GM19328 (cell line): ENCODE measurements at regions not wholly inside any gene's neighbourhood (a gene's known extent, or its start where the extent isn't known, plus 50 kb on each side); places are given as distances from the start of the nearest gene placed in this dataset.
"Not testable (repeated sequence)": the region's sequence is repeated elsewhere in the genome, so short reads cannot be mapped to it uniquely, and the experiment has no call there.

ENCODE experiments used
- ATAC-seq: cut with Tn5 transposase; IDR thresholded peaks from one replicate; pipeline ENCODE4 v1.9.1; 2021; ENCODE audit warnings: mild to moderate bottlenecking, moderate library complexity; ENCODE audit not compliant: unreplicated experiment

- ATAC-seq: no peak
These were observed 323.6 kb upstream of the PRR16 start for GRCh38 chr5:120140501-120140900.

GRCh38 chr5:120141076-120141475 lies 323.0 kb upstream of the PRR16 start:
- ATAC-seq: no peak

DNA sequence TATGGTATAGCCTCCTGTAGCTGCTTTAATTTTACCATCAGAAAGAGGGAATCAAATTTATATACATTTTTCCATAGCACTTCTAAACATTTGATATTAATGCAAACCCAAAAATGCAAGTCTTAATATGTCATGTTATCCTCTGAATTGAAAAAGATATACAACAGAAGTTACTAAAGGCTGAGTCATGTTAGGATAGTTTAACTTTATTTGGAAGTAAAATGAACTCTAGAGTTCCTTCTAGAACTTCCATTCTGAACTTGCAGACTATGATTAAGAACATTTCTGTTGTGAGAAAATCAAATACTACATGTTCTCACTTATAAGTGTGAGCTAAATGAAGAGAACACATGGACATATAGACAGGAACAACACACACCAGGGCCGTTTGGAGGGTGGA lies 317.3 kb upstream of the PRR16 start:
- no peak for ATAC-seq

GRCh38 chr5:120147911-120148310 lies 316.2 kb upstream of the PRR16 start:
- not testable (repeated sequence) for ATAC-seq

DNA sequence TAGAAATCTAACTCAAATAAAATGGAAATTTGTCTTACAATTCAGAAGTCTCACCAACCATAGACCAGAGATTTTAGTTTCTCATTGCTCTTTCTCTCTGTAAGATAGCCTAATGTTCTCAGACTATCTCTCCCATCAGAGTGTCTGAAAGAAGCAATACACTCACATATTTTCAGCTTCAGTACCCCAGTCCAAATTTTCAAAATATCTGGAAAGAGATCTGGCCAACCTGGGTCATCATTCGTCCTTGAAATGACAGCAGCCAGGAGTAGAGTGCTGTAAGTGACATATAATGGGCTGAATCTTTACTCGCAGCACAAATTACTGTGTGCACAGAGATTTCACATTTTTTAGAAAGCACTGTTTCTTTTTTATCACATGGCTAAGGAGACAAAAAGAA lies 313.3 kb upstream of the PRR16 start:
- no peak for ATAC-seq

DNA sequence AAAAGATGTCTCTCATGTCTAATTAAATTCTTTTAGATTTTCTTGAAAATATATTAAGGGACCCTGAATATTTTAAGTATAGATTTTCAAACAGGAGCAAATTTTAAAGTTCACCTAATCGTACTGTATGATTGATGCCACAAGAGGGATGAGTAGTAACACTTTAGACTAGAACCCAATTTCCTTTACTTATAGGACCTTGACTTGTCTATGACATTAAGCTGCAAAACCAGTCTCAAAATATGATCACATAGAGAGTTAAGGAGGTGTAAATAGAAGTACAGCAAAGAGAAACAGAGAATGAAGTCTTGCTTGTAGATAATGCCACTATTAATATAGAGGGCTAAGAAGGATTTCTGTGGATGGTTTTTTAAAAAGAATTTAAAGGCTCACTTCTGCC lies 312.9 kb upstream of the PRR16 start:
- ATAC-seq: no peak

- ATAC-seq: no peak
These were observed 312.3 kb upstream of the PRR16 start for GRCh38 chr5:120151825-120152224.

DNA sequence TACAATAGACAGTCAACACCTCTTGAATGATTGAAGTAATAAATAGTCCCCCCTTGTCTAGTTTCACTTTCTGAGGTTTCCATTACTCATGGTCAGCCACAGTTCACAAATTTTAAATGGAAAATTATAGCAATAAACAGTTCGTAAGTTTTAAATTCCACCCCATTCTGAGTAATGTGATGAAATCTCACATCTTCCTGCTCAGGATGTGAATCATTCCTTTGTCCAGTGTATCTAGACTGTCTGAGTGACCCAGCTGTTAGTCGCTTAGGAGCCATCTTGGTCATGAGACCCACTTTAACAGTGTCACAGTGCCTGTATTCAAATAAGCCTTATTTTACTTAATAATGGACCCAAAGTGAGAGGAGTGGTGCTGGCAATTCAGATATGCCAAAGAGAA lies 311.6 kb upstream of the PRR16 start:
- no peak for ATAC-seq

DNA sequence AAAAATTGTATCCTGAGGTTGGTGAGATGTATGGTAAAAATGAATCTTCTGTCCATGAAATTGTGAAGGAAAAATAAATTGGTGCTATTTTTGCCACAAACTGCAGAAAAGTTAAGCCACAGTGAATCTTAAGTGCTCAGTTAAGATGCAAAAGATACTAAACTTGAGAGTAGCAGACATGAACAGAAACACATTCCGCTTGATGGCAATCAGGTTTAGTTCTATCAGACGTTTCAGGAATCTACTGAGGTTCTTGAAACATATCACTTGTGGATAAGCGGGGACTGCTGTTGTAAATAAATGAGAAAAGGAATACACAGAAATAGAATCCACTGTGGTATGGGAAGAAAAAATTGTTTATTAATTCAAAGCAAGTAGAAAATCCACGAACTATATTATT lies 311.2 kb upstream of the PRR16 start:
- no peak for ATAC-seq

- no peak for ATAC-seq
These were observed 310.5 kb upstream of the PRR16 start for GRCh38 chr5:120153551-120153950.

- no peak for ATAC-seq
These were observed 308.2 kb upstream of the PRR16 start for GRCh38 chr5:120155873-120156272.

- no peak for ATAC-seq
These were observed 305.9 kb upstream of the PRR16 start for GRCh38 chr5:120158211-120158610.

GRCh38 chr5:120159155-120159554 lies 304.9 kb upstream of the PRR16 start:
- no peak for ATAC-seq

DNA sequence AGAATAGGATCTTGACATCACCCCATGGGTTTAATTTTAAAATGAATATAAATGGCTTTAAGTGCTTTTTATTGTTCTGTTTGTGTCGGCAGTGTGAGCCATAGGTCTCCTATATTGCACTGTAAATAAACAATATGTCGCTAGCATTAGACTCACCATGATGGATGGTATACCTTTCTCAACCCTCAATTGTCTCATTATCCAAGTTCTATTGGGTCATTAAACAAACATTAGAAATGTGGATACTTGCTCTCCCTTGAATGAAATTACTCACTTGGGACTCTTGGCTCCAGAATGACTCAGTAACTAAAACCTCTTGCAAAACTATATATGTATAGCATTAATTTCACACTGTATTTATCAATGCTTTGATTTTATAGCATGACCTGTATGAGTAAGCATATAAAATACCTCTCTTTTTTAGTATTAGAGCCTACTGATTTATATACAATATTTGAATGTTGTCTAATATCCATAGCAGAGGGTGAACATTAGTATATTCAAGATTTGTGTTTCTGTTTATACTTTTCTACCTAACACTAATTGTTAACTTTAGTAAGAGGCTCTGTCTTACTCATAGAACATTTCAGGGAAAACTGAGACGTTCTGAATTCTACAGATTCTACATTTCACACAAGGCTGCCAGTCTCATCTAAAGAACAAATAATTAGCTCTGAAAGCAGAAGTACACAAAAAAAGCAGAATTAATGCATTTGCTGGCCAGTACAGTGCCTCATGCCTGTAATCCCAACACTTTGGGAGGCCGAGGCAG lies 303.8 kb upstream of the PRR16 start:
- ATAC-seq: no peak

GRCh38 chr5:120162321-120162720 lies 301.8 kb upstream of the PRR16 start:
- ATAC-seq: no peak

DNA sequence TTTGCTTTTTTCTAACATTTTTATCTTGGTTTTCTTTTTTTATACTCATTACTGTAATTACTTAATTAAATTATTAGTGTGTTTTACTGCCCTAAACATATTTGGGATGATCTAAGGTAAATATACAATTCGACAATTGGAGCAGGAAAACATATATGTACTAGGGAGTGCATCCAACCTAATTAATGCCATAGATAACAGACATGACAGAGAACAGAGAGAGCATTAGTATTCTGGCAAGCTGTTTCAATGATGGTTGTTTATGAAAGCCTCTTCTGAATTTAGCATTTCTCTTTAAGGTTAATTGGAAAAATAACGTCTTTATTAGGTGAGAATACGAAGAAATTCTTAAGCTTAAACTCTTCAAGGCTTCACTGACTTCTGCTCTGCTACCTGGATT lies 300.1 kb upstream of the PRR16 start:
- no peak for ATAC-seq

DNA sequence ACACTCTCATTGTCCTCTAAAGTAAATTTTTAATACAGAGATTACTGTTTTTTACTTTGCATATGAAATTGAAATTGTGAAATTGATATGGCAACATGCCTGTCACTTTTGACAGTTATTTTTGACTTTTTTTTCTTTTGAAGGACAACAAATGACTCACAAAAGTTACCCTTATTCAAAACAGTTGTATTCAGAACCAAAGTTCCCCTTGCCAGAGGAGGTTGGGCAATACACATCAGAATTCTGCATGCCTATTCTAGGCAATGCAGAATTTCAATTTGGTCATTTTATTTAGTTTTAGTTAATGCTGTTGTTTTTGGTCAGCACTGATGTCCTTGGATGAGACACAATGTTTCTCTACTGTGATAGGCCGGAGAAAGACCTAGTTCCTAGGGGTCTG lies 299.1 kb upstream of the PRR16 start:
- ATAC-seq: no peak

DNA sequence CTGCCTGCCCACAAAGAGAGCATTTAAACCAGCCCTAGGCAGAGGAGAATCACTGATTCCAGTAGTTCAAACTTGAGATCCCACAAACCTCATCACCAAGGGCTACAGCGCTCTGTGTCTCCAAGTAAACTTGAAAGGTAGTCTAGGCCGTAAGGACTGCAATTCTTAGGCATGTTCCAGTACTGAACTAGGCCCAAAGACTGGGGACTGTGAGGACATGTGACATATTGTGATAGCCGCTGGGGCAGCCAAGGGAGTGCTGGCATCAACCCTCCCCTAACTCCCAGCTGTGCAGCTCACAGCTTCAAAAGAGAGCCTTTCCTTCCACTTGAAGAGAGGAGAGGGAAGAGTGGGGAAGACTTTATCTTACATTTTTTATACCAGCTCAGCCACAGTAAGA lies 291.0 kb upstream of the PRR16 start:
- ATAC-seq: no peak

DNA sequence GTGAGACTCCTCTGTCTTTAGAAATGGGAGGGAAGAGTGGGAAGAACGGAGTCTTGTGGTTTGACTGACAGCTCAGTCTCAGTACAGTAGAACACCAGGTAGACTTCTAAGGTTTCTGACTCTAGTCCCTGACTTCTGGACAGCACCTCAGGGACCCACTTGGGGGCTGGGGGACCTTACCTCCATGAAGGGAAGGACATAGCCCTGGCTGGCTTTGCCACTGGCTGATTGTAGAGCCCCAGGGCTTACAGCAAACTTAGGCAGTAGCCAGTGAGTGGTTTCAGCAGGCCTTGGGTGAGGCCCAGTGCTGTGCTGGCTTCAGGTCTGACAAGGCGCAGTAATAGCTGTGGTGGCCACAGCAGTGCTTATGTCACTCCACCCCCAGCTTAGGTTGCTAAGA lies 290.0 kb upstream of the PRR16 start:
- ATAC-seq: no peak

DNA sequence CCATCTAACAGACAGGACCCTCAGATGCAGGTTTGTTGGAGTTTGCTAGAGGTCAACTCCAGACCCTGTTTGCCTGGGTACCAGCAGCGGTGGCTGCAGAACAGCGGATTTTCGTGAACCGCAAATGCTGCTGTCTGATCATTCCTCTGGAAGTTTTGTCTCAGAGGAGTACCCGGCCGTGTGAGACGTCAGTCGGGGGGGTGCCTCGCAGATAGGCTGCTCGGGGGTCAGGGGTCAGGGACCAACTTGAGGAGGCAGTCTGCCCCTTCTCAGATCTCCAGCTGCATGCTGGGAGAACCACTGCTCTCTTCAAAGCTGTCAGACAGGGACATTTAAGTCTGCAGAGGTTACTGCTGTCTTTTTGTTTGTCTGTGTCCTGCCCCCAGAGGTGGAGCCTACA lies 282.9 kb upstream of the PRR16 start:
- not testable (repeated sequence) for ATAC-seq

GRCh38 chr5:120194650-120195049 lies 269.4 kb upstream of the PRR16 start:
- ATAC-seq: not testable (repeated sequence)

DNA sequence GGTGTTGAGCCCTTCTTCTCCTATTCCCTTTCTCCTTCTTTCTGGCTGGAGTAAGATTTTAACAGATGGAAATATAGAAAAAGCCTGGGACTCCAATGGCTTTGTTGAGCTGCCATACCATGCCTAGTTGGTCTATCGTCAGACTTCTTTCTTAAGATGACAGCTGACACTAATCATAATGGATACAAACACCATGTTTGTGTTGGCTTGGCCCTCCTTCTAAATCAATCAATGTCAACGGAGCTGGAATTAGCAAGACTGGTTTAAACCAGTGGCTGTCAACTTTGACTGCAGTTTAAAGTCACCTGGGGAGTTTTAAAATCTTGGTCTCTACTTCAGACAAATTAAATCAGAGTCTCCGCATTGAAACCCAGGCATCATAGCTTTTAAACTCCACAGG lies 264.5 kb upstream of the PRR16 start:
- ATAC-seq: no peak

DNA sequence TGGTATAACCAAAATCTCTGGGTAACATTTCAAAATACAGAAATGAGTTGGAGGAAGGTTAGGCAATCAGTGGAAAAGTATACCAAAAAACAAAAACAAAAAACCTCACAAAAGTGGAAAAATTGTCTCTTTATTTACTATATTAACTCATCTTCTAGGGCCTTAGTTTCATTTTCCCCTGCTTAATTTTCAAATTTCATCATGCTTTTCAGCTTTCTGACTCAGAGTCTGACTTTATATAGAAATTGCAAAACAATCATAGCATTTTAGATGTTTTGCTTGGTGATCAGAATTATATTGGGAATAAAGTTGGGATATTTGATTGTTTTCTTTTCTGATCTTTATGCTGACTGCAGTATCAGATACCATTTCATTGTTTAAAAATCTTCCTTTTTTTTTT lies 257.0 kb upstream of the PRR16 start:
- no peak for ATAC-seq
